Kidney glomerular epithelial cell (primary cell): ENCODE measurements at regions not wholly inside any gene's neighbourhood (a gene's known extent, or its start where the extent isn't known, plus 50 kb on each side); places are given as distances from the start of the nearest gene placed in this dataset.
"Not testable (repeated sequence)": the region's sequence is repeated elsewhere in the genome, so short reads cannot be mapped to it uniquely, and the experiment has no call there.

Source experiments
- DNase-seq: peaks from one replicate; lab custom pipeline; 2025; lab: John Stamatoyannopoulos, UW

DNA sequence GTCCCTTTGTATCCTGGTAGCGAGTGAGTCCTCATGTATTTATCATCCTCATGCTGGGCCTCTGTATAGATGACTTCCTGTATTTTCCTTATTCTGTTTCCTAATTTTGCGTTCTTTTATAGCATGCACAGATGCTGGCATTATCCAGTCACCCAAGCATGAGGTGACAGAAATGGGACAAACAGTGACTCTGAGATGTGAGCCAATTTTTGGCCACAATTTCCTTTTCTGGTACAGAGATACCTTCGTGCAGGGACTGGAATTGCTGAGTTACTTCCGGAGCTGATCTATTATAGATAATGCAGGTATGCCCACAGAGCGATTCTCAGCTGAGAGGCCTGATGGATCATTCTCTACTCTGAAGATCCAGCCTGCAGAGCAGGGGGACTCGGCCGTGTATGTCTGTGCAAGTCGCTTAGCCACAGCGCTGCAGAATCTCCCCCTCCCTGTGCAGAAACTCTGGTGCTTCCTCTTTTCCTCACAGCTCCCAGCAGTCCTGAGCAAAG lies 183.1 kb upstream of the PRSS58 start:
- no peak for DNase-seq

DNA sequence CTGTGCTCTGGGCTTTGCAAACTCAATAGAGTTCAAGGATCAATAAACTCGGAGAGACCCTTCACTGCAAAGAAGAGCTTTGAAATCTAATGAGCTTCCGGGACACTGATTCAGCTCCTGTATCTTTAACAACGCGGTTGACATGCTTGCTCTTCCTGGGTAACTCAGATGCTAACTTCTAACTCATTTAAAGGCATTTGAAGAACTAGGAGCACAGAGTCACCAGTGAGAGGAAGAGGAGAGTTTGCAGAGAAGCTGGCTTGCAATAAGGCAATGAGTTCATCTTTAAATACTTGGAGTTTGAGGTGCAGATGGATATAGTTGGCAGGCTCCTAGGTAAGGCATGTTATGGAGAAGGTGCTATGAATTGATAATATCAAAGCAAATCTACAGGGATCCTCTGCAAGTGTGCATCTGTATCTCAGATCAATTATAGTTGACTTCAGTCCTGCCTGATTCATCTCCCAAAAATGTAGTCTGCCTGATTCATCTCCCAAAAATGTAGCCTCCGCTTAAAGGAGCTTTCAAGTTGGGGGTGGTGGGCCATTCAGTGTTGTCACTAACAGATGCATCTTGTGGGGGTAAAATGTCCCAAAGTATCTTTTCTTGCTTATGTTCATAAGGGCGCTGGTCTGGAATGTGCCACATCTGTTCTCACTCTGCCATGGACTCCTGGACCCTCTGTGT lies 182.5 kb upstream of the PRSS58 start:
- peak; percentile 45 for DNase-seq

DNA sequence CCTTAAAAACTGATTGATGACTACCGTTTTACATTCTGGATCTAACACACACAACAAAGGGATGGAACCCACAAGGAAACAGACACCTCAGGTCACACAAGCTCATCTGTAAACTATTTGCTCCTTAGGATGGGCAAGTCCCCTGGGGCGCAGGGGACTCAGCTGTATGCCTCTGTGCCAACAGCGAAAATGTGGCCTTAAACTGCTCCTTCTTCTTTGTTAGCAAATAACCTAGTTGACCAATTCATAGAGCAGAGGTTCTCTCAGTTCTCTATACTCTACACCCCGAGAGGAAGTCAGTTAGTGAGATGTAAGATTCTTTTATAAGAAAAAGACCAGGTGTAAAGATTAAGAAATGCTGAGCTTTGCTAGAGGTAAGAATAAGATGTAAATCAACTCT lies 181.9 kb upstream of the PRSS58 start:
- no peak for DNase-seq

DNA sequence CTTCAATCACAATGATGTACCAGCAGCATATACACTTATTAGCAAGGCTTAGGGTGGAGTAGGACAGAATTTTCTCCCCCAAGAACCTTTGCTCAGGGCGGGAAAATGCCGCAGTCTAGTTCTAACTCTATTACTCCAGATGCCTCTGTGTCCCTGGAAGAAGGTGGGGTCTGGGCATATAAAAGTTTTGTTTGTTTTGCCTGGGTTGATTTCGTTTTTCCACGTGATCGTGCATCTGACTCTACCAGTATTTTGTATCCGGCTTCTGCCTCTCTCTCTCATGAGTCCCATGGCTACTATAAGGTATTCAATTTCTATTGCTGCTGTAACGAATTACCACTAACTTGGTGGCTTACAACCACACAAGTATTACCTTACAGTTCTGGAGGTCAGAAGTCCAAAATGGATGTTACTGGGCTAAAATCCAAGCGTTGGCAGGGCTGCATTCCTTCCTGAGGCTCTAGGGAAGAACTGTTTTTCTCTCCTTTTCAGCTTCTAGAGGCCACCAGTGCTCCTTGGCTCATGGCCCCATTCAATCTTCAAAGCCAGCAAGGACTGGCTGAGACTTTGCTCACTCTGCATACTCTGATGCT lies 181.2 kb upstream of the PRSS58 start:
- no peak for DNase-seq

DNA sequence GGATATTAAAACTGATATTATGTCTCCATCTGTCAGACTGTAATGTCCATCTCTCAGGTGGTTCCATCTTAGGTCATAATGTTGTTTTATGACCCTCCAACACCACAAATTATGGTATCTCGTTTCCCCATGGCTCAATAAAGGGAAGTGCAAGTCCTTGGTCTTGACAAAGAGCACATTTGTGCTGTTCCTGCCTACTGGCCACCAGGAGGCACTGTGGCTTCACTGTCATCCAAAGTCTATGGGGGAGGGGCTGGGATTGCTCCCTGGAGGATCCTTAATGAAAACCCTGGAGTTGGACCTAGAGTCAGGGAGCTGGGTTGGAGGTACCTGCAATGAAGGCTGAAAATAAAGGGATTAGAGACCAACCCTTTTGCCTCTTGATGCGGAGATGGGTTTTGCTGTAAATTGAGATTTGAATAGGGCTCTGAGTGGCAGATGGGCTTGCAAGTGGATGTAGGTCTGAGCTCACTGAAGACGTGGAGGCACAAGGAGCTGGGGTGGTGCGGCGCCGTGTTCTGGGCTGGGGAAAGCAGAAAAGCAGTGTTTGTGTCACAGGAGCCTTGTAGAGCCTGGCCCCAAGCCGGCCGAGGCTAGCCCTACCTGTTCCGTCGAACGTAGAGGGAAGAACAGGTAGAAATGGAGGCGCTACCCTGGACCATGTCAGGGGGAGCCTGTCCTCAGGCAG lies 180.5 kb upstream of the PRSS58 start:
- no peak for DNase-seq

DNA sequence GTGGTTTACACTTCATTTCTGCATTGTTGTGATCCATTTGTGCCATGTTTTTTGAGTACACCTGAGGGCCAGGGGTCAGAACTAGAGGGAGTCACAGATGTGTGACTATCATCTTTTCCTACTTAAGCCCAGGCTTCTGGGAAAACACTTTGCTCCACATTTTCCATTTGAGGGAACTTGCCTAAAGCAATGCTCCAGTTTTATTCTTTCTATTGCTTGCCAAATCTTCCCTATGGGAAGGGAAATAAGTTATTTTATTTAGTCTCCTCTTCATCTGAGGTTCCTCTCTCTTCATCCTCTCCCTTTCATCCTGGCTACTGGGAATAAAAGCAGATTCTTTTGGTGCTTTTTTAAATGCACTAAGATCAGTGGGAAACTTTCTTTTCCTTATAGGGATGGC lies 179.9 kb upstream of the PRSS58 start:
- DNase-seq = no peak

DNA sequence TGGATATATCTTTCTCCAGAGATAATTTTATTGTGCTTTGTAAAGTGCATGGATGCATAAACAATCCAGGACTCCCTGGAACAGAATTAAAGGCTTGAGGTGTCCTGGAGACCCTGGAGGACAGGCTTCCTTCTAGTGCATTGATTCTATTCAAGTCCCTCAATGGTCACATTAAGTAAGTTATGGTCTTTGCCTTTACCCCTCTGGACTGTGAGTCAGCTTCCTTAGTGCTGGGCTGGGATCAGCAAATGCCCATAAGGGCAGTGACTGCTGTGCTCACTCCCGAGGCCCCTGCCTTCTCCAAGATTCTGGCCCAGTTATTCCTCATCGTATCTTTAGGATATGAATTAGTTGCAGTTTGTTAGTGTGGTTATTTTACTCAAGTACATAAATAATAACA lies 178.7 kb upstream of the PRSS58 start:
- no peak for DNase-seq

DNA sequence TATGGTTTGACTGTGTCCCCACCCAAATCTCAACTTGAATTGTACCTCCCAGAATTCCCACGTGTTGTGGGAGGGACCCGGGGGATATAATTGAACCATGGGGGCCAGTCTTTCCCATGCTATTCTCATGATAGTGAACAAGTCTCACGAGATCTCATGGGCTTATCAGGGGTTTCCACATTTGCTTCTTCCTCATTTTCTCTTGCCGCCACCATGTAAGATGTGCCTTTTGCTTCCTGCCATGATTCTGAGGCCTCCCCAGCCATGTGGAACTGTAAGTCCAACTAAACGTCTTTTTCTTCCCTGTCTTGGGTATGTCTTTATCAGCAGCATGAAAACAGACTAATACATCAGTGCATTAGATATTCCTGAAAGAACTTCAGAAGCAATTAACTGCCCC lies 177.7 kb upstream of the PRSS58 start:
- DNase-seq = not testable (repeated sequence)

DNA sequence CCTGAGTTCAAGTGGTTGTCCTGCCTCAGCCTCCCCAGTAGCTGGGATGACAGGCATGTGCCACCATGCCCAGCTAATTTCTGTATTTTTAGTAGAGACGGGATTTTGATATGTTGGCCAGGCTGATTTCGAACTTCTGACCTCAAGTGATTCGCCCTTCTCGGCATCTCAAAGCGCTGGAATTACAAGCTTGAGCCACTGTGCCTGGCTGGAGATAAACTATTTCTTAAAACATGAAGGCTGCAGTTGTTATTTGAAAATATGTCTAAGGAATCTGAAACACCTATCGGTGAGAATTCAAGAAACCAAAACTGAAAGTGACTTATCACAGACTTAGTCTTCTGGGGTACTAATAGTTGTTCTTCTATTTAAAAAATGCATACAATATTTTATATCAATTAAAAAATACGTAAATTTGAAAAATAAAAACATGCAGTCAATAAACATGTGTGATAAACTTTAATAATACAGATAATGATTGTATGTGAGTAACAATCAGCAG lies 176.9 kb upstream of the PRSS58 start:
- DNase-seq = no peak

DNA sequence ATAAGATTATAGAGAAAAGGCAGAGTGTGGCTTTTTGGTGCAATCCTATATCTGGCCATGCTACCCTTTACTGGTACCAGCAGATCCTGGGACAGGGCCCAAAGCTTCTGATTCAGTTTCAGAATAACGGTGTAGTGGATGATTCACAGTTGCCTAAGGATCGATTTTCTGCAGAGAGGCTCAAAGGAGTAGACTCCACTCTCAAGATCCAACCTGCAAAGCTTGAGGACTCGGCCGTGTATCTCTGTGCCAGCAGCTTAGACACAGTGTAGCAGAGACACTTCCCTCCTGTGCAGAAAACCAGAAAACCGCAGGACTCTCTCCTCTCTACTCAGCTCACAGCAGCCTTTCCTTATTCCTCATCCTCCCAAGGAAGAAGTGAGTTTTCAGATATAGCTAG lies 176.3 kb upstream of the PRSS58 start:
- DNase-seq = not testable (repeated sequence)

DNA sequence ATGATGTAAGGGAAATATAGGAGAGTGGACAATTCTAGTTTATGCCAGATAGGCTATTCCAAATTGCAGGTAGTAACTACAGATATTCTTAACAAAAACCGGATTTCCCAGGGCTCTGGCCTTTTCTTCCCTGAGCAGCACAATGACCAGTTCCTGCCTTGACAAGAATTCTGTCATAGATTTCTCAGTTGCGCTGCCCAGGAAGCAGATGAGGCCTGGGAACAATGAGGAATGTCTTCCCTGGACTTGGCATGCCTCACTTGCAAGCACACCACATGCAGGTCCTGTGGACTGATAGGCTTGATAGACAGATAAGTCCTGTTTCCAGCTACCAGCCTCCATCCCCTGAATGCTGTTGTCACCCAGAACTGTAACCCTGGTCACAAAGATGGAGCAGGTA lies 174.5 kb upstream of the PRSS58 start:
- DNase-seq = no peak

DNA sequence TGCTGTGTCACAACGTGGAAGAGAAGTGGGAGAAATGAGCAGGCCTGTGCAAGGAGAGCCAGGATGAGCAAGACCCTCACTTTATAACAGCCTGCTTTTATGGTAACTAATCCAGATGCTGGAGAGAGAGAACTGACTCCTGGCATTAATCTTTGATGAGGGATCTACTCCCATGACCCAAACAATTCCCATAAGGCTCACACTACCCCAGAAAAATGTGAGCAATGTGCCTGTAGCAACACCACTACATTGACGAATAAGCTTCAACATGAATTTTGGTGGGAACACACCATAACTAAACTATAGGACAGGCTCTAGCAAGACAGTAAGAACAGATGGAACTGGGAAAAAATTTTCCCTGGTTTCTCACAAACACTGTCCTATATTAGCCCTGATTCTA lies 173.6 kb upstream of the PRSS58 start:
- no peak for DNase-seq

DNA sequence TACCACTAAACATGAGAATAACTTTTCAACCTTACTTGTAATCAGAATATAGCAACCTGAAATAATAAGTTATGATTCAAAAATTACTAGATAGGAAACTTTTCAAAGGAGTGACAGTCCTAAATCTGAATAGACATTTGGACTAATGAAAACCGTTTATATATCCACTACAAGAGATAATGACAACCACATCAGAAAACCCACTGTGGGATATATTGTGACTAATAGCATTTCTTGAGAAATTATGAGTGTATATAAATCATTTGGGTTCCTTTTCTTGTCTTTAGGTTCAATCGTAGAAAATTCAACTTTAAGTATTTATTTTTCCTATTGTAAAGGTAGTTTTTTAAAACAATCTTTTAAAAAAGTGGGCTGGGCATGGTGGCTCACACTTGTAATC lies 170.2 kb upstream of the PRSS58 start:
- no peak for DNase-seq

DNA sequence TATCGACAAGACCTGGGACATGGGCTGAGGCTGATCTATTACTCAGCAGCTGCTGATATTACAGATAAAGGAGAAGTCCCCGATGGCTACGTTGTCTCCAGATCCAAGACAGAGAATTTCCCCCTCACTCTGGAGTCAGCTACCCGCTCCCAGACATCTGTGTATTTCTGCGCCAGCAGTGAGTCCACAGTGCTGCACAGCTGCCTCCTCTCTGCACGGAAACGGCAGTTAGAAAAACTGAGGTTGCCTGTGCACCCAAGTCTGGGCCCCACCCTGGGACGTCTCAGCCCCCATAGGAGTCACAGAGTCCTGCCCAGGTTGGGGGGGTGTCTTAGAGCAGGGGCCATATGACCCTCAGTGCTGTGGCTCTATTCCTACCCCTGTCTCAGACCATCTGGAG lies 167.4 kb upstream of the PRSS58 start:
- DNase-seq = no peak

DNA sequence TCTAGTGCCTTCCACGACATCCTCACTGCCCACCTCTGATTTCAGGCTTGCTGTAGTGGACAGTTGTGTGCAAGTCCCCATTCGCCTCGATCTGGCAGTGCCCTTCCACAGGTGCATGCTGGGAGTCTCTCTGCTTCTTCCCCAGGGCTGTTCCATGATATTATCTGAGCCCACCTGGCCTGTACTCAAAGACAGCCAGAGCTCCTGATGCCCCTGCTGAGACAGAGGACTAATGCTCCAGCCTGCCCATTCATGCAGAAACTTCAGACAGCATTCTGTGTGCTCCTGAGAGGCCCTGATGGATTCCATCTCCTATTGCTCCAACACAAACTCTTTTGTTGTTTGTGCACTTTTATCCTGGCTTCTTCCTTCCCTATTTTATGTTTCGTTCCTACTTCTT lies 164.8 kb upstream of the PRSS58 start:
- no peak for DNase-seq

DNA sequence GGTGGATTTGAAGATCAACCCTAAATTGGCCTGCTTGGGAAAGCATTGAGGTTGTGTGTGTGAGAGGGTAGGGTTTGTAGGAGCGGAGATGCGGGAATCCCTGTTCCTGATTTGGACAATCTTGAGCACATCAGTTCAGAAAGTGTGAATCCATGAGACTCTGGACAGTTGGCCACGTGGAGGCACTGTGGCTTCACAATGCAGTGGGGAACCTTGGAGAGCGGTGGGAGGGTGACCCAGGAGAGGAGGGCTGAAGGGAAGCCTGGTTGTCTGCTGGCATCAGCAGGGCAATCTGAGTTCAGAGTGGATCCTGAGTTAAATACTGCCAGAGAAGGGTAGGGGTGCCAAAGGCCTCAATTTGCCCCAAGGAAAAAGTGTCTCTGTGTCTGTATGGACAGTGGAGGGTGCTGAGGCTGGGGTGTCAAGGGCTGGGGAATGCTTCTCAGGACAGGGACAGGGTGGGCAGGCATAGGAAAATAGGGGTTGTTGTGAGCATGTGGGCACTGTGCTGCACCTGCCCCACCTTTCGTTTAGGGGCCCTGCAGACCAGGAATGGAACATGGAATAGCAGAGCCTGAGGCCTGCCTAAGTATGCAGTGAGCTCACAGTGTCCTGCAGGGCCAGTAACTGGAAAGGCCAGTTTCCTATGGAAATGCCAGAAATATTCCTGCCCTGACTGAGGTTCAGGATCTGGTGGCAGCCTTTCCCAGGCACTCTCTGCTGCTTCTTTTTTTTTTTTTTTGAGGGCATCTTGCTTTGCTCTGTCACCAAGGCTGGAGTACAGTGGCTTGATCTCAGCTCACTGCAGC lies 162.9 kb upstream of the PRSS58 start:
- DNase-seq = no peak

DNA sequence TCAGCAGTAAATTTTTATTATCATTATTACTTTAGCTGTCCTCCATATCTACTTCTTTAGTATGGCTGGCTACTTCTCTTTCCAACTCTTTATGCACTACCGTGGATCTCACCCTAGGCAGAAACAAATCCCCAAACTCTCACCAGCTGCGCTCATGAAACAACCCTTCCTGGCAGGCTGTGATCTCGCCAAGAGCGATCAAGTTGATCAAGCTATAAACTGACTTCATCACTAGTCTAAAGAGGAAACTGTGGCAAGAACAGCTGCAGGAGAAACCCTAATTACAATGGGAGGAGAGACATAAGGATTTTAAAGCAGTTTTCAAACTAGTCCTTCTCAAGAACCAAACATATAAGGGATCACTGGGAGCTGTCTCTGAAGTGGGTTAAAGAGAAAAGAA lies 160.5 kb upstream of the PRSS58 start:
- DNase-seq = no peak

DNA sequence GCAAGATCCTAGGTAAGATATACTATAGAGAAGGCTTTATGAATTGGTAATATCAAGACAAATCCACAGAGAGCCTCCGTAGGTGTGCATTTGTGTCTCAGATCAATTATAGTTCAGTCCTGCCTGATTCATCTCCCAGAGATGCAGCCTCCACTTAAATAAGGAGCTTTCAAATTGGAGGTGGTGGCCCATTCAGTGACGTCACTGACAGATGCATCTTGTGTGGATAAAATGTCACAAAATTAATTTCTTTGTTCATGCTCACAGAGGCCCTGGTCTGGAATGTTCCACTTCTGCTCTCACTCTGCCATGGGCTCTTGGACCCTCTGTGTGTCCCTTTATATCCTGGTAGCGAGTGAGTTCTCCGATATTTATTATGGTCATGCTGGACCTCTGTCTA lies 157.1 kb upstream of the PRSS58 start:
- DNase-seq = no peak

DNA sequence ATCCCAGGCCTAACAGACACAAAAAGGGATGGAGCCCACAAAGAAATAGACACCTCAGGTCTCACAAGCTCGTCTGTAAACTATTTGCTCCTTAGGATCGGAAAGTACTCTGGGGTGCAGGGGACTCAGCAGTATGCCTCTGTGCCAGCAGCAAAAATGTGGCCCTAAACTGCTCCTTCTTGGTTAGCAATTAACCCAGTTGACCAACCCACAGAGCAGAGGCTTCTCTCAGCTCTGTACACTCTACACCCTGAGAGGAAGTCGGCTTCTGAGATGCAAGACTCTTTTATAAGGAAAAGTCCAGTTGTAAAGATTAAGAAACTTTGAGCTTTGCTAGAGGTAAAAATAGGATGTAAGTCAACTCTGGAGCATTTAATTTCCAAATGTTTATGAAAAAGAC lies 156.3 kb upstream of the PRSS58 start:
- no peak for DNase-seq

DNA sequence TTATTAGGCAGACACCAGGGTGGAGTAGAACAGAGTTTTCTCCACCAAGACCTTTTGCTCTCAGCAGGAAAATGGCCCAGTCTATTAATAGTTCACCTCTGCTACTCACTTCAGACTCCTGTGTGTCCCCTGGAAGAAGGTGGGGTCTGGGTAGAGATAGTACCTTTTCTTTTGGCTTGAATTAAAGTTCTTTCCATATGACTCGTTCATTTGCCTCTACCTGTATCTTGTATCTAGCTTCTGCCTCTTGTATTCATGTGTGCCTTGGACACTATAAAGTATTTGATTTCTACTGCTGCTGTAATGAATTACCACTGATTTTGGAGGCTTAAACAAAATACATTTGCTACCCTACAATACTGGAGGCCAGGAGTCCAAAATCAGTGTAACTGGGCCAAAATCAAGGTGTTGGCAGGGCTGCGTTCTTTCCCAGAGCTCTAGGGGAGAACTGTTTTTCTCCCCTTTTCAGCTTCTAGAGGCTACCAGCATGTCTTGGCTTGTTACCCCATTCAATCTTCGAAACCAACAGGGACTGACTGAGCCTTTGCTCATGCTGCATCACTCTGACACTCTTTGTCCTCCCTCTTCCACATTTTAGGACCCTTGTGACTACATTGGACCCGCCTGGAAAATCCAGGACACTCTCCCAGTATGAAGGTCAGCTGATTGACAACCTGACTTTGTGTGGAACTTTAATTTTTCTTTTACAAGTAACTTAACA lies 155.6 kb upstream of the PRSS58 start:
- no peak for DNase-seq

DNA sequence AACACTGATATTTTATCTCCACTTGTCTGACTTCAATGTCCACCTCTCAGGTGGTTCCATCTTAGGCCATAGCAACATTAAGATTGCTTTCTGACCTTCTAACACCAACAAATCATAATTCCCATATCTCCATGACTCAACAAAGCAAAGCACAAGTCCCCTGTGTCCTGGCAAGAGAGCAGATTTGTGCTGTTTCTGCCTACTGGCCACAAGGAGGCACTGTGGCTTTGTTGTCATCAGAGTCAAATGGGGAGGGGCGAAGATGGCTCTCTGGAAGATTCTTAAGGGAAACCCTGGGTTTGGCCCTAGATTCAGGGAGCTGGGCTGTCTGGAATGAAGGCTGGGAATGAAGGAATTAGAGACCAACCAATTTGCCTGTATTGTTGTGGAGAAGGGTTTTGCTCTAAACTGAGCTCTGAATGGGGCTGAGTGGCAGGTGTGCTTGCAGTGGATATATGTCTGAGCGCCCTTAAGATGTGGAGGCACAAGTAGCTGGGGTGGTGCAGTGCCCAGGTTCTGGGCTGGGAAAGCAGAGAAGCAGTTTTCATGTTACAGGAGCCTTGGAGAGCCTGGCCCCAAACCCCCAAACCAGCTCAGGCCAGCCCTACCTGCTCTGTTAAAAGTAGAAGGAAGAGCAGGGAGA lies 154.8 kb upstream of the PRSS58 start:
- peak; percentile 37 for DNase-seq
